ENCODE measurements at regions not wholly inside any gene's neighbourhood (a gene's known extent, or its start where the extent isn't known, plus 50 kb on each side); places are given as distances from the start of the nearest gene placed in this dataset.

- TF ChIP-seq GATA2 (IDR thresholded peaks at IDR 0.05; ENCODE audit: low read depth, low read length) (no peak), GATA3 (IDR thresholded peaks at IDR 0.05; ENCODE audit: low read depth, low read length) (no peak)
Observed at GRCh38 chr3:152556731-152557254, 278.1 kb upstream of the P2RY1 start.

- no peak for TF ChIP-seq GATA2 (IDR thresholded peaks at IDR 0.05; ENCODE audit: low read depth, low read length)
- no peak for TF ChIP-seq GATA3 (IDR thresholded peaks at IDR 0.05; ENCODE audit: low read depth, low read length)
Observed at GRCh38 chr3:152557302-152557999, 277.5 kb upstream of the P2RY1 start.

DNA sequence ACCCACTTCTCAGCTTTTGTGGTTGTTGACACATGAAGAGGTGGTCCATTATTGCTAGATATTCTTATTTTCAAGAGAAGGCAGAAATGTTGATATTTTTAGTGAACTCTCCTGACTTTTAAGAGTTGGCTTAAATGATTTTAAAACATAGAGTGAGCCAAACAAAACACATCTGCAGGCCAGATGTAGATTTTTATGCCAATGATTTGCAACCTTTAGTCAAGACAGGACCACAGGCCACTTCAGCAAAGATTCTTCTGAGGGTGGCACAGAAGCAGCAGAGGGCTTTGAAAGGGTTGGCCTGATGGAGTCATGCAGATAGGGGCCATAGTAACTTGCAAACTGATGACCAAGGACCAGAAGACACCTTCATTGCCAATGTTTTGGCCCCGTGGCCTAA is 276.5 kb upstream of the P2RY1 start:
- no peak for TF ChIP-seq GATA3 (IDR thresholded peaks at IDR 0.05; ENCODE audit: low read depth, low read length)
- no peak for TF ChIP-seq GATA2 (IDR thresholded peaks at IDR 0.05; ENCODE audit: low read depth, low read length)

DNA sequence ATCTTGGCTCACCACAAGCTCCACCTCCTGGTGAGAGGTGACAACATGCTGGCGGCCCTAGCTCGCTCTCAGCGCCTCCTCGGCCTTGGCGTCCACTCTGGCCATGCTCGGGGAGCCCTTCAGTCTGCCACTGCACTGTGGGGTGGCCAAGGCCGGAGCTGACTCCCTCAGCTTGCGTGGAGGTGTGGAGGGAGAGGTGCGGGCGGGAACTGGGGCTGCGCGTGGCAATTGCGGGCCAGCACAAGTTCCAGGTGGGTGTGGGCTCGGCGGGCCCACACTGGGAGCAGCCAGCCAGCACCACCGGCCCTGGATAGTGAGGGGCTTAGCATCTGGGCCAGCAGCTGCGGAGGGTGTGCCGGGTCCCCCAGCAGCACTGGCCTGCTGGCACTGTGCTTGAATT is 275.7 kb upstream of the P2RY1 start:
- TF ChIP-seq GATA3 (IDR thresholded peaks at IDR 0.05; ENCODE audit: low read depth, low read length): no peak

GRCh38 chr3:152564459-152564858 is 270.5 kb upstream of the P2RY1 start:
- TF ChIP-seq GATA3 (IDR thresholded peaks at IDR 0.05; ENCODE audit: low read depth, low read length) (no peak), GATA2 (IDR thresholded peaks at IDR 0.05; ENCODE audit: low read depth, low read length) (no peak)

- TF ChIP-seq GATA3 (IDR thresholded peaks at IDR 0.05; ENCODE audit: low read depth, low read length) (no peak), GATA2 (IDR thresholded peaks at IDR 0.05; ENCODE audit: low read depth, low read length) (no peak)
Observed at GRCh38 chr3:152574461-152575079, 260.4 kb upstream of the P2RY1 start.

DNA sequence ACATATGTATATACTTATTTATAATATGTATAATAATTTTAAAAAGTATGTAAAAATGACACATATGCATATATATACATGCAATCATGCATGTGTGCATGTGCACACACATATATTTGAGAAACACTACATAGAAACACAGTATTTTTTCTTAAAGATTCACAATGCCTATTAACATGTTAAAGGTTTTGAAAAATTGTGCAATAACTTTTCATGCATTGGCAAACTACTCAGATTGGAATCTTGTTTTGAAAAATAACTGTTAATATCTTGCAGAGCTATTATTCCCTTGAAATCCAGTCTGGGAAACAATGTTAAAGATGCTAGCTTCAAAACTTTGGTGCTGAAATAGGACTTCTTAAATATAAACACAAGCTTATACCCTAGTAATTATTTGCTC is 256.2 kb upstream of the P2RY1 start:
- no peak for TF ChIP-seq GATA2 (IDR thresholded peaks at IDR 0.05; ENCODE audit: low read depth, low read length)
- no peak for TF ChIP-seq GATA3 (IDR thresholded peaks at IDR 0.05; ENCODE audit: low read depth, low read length)

DNA sequence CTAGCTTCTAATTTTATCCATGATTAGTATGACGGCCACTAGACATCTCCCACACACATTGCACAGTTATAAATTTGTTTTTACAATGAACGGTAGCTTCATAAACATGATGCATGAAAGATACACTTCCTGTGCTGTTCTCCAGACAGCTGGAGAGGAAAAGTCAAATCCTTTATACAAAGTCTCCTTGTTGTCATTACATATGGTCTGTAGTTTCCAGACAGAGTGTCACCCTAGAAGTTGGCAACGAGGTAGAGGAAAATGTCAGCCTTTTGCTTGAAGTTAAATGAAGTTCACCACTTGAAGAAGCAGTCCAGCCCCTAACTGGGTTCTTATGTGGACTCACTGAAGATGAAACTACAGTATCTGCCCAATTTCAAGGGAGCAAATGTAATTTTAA is 253.0 kb upstream of the P2RY1 start:
- no peak for TF ChIP-seq GATA3 (IDR thresholded peaks at IDR 0.05; ENCODE audit: low read depth, low read length)
- no peak for TF ChIP-seq GATA2 (IDR thresholded peaks at IDR 0.05; ENCODE audit: low read depth, low read length)

DNA sequence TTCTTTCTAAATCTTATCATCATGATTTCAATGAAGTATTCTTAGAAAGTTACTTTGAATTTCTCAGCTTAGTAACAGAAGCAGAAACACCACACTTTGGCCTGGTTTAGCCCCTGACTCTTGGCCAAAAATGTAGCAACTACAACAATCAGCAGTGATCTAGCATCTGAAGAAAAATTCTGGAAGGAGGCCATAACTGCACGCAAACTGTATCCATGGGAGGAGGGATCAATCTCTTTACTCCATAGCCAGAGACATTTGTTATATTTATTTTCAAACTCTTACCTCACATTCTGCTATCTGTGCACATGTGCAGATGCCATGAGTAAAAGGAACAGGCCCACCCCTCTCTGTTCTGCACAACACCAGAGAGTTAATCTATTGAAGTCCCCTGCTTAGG is 251.0 kb upstream of the P2RY1 start:
- no peak for TF ChIP-seq GATA3 (IDR thresholded peaks at IDR 0.05; ENCODE audit: low read depth, low read length)
- TF ChIP-seq GATA2 (IDR thresholded peaks at IDR 0.05; ENCODE audit: low read depth, low read length): no peak

GRCh38 chr3:152586974-152587373 is 248.0 kb upstream of the P2RY1 start:
- TF ChIP-seq GATA3 (IDR thresholded peaks at IDR 0.05; ENCODE audit: low read depth, low read length) (no peak), GATA2 (IDR thresholded peaks at IDR 0.05; ENCODE audit: low read depth, low read length) (no peak)

GRCh38 chr3:152587861-152588260 is 247.1 kb upstream of the P2RY1 start:
- TF ChIP-seq GATA2 (IDR thresholded peaks at IDR 0.05; ENCODE audit: low read depth, low read length): no peak
- TF ChIP-seq GATA3 (IDR thresholded peaks at IDR 0.05; ENCODE audit: low read depth, low read length): no peak

- TF ChIP-seq GATA2 (IDR thresholded peaks at IDR 0.05; ENCODE audit: low read depth, low read length): no peak
- TF ChIP-seq GATA3 (IDR thresholded peaks at IDR 0.05; ENCODE audit: low read depth, low read length): no peak
Observed at GRCh38 chr3:152589644-152590043, 245.3 kb upstream of the P2RY1 start.

DNA sequence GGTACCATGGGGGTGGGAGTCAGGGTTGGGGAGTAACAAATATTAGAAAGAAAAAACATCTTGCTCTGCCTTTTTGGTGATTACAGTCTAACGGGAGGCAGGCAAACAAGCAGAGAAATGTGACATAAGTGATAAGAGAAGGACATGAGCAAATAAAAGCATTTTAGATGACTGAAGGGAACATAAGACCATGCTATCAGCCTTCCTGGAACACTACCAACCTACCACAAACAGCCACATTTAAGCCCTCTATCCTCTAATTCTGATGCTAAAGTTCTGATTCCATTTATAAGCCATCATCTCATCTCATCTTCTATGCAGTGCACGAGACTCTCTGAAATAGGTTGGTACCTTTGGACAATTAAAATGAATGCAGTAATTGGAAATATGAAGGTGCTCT is 243.4 kb upstream of the P2RY1 start:
- TF ChIP-seq GATA3 (IDR thresholded peaks at IDR 0.05; ENCODE audit: low read depth, low read length) (no peak), GATA2 (IDR thresholded peaks at IDR 0.05; ENCODE audit: low read depth, low read length) (no peak)

- no peak for TF ChIP-seq GATA2 (IDR thresholded peaks at IDR 0.05; ENCODE audit: low read depth, low read length)
- TF ChIP-seq GATA3 (IDR thresholded peaks at IDR 0.05; ENCODE audit: low read depth, low read length): no peak
Observed at GRCh38 chr3:152593242-152593641, 241.7 kb upstream of the P2RY1 start.

All from SH-SY5Y (cell line).